HG03280 (cell line): ENCODE measurements at regions not wholly inside any gene's neighbourhood (a gene's known extent, or its start where the extent isn't known, plus 50 kb on each side); places are given as distances from the start of the nearest gene placed in this dataset.
"Not testable (repeated sequence)": the region's sequence is repeated elsewhere in the genome, so short reads cannot be mapped to it uniquely, and the experiment has no call there.

Experiments
- ATAC-seq: cut with Tn5 transposase; IDR thresholded peaks from one replicate; pipeline ENCODE4 v1.9.1; 2021; ENCODE audit warnings: mild to moderate bottlenecking, moderate library complexity; ENCODE audit not compliant: unreplicated experiment

- peak; percentile 78 for ATAC-seq
Measured at GRCh38 chr2:185628985-185629384, 109.6 kb upstream of the FSIP2 start.

DNA sequence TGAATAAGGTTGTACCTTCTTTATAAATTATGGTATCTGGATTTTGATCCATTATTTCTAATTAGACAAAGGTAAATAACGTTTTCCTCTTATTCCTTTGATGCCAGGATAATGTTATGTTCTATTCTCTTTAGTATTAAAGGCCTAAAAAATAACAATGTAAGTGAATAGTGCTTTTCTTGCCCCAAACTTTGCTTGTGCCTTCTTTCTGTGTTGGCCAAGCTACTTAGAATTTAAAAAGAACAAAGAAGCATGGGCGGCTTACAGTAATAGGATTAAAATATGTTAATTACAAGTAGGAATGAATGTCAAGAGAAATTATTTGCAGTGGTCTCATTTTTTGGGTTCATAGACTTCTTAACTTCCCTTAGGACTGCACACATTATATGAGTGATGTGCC is 105.0 kb upstream of the FSIP2 start:
- ATAC-seq, result no peak

- no peak for ATAC-seq
Measured at GRCh38 chr2:185638771-185639170, 99.8 kb upstream of the FSIP2 start.

DNA sequence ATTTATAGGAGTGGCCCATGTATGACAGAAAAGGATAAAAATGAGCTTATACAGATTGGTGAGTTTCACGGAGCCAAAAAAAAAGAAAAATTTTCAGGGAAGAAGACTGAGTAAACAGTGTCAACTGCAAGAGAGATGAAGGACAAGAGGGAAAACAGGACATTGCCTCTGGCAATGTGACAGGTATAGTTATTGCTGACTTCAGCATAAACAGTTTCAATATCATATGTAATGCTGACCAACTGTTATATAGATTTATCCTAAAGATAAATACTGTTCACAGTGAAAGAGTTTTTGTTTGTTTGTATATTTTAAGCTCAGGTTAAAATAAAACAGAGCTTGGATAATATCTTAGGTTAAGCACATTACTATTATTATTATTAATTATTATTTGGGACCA is 98.0 kb upstream of the FSIP2 start:
- ATAC-seq, result no peak

- ATAC-seq, result no peak
Measured at GRCh38 chr2:185643434-185643833, 95.2 kb upstream of the FSIP2 start.

DNA sequence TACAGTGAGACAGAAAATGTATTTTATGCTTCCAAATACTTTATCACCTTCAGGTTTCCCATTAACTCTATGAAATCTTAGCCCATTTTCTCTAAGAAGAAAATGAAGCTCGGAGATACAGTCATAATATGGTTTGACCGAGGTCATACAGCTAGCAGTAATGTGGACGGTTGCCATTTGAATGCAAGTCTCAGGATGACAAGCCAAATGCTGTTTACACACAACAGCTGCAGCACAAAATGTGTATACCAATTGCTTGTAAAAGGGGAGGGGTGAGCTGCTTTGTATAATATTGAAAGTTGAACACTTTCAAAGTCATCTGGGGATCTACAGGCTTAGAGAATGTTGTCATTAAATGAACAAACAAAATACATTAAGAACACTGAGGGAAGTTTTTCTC is 93.8 kb upstream of the FSIP2 start:
- ATAC-seq, result peak; percentile 82

DNA sequence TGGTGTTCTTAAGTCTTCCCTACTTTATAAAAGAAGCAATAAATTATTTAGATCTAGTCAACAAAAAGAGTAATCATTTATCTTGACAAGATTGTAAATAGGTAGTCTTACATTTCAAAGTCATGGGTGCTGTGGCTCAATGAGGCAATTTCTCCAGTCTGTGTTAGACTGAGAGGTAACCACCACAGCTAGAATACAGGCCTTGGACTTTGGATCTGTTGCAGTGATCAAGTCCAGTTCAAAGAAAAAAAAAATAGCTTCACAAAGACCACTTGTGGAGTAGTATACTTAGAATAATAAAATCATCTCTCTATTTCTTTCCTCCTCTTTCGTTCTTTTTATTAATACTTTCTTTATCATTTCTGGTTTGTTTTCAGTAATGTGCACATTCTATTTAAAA is 93.1 kb upstream of the FSIP2 start:
- no peak for ATAC-seq

DNA sequence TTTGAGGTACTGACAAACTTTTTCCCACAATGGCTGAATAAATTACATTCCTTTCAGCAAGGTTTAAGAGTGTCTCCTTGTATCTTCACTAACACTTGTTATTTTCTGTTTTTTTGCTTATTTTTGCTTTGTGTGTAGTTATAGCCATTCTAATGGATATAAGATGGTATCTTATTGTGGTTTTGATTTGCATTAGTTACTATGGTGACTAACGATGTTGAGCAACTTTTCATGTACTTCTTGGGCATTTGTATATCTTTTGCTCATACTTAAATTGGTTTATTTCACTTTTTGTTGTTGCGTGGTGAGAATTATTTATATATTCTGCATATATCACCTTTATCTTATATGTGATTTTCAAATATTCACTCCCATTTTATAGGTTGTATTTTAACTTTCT is 79.9 kb upstream of the FSIP2 start:
- no peak for ATAC-seq

- no peak for ATAC-seq
Measured at GRCh38 chr2:185663811-185664210, 74.8 kb upstream of the FSIP2 start.

- no peak for ATAC-seq
Measured at GRCh38 chr2:185664384-185664783, 74.2 kb upstream of the FSIP2 start.

GRCh38 chr2:185665251-185665814 is 73.3 kb upstream of the FSIP2 start:
- ATAC-seq, result no peak

GRCh38 chr2:185667452-185667851 is 71.2 kb upstream of the FSIP2 start:
- no peak for ATAC-seq

- no peak for ATAC-seq
Measured at GRCh38 chr2:185668710-185669109, 69.9 kb upstream of the FSIP2 start.

GRCh38 chr2:185674232-185674631 is 64.4 kb upstream of the FSIP2 start:
- no peak for ATAC-seq

DNA sequence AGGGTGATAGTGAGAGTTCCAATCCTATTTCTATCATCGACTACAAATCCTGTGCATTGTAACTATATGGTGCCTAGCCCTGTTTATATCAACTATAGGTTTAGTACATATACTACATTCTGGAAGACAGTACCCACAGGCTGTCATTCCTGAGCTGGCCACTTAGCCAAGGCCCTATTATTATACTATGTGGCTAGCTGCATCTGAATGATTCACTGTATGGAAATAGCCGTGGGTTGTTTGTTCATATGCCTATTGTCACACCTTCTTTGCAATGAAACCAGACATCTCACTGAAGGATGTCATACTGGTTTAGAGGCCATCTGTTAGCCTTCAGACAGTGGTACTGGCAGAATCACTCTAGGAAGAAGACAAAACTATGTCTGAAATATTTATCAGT is 62.3 kb upstream of the FSIP2 start:
- ATAC-seq, result no peak

DNA sequence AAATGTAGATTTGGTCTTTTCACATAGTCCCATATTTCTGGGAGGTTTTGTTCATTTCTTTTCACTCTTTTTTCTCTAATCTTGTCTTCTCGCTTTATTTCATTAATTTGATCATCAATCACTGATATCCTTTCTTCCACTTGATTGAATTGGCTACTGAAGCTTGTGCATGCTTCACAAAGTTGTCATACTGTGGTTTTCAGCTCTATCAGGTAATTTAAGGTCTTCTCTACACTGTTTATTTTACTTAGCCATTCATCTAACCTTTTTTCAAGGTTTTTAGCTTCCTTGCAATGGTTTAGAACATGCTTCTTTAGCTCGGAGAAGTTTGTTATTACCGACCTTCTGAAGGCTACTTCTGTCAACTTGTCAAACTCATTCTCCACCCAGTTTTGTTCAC is 51.6 kb upstream of the FSIP2 start:
- ATAC-seq, result not testable (repeated sequence)

DNA sequence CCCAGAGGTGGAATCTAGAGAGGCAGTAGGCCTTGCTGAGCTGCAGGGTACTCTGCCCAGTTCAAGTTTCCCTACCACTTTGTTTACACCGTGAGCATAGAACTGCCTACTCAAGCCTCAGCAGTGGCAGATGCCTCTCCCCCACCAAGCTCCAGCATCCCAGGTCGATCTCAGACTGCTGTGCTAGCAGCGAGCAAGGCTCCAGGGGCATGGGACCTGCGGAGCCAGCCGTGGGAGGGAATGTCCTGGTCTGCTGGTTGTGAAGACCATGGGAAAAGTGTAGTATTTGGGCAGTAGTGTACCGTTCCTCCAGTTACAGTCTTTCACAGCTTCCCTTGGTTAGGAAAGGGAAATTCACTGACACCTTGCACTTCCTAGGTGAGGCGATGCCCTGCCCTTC is 50.6 kb upstream of the FSIP2 start:
- ATAC-seq, result no peak
